GM23248 (cell line): ENCODE measurements at regions not wholly inside any gene's neighbourhood (a gene's known extent, or its start where the extent isn't known, plus 50 kb on each side); places are given as distances from the start of the nearest gene placed in this dataset.

Source experiments
- EZH2 ChIP-seq: fragments of 200-600 bp; sonication (generic); IDR thresholded peaks from 2 replicates; pipeline ENCODE4 v1.6.1; 2018; ENCODE audit warnings: antibody characterized with exemption, mild to moderate bottlenecking; ENCODE audit not compliant: insufficient read depth, poor library complexity, severe bottlenecking
- EZH2phosphoT487 ChIP-seq: fragments of 200-600 bp; sonication (generic); IDR thresholded peaks from 2 replicates; pipeline ENCODE4 v1.6.1; 2018; ENCODE audit warnings: antibody characterized with exemption, moderate library complexity, mild to moderate bottlenecking, low read depth; ENCODE audit not compliant: insufficient read depth

DNA sequence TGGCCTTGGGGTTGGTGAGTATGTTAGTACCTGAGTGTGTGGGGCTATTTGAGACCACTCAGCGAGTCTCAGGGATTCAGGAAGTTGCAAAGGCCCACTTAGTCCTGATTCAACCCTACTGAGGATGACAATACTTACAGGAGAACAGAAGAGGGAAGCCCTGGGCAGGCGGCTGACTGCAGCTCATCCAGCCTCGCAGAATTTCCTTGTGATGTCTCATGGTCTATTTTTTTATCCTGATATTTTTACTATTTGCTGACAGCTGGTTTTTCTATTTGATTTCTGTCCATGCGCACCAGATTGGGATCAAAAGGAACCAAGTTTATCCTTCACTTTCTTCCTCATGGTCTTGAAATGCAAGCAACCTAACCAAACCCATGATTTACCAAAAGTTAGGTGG lies 201.8 kb upstream of the LNX1 start:
- TF ChIP-seq EZH2, result no peak
- TF ChIP-seq EZH2phosphoT487, result no peak
